Naive thymus-derived CD4-positive, alpha-beta T cell (primary cell): ENCODE measurements at regions not wholly inside any gene's neighbourhood (a gene's known extent, or its start where the extent isn't known, plus 50 kb on each side); places are given as distances from the start of the nearest gene placed in this dataset.
"Not testable (repeated sequence)": the region's sequence is repeated elsewhere in the genome, so short reads cannot be mapped to it uniquely, and the experiment has no call there.

Experiments used
- ATAC-seq: fragments of 150-1000 bp; cut with Tn5 transposase; 2 replicates; pipeline ENCODE4 v1.10.0; 2021; ENCODE audit warnings: mild to moderate bottlenecking, moderate library complexity
- CTCF ChIA-PET: fragments of 350-600 bp; sonication (Branson Sonifier 250); formaldehyde crosslinking; loops from one replicate; lab custom pipeline; 2021; ENCODE audit warnings: antibody characterized with exemption; lab: Charles Lee
- POLR2A ChIA-PET: fragments of 350-600 bp; sonication (Branson Sonifier 250); formaldehyde crosslinking; loops from one replicate; lab custom pipeline; 2021; ENCODE audit warnings: antibody characterized with exemption, inconsistent platforms; lab: Charles Lee
- DNase-seq, 9 donors: peaks; one replicate each; pipeline versions ENCODE4 v3.0.0 to v3.0.0-alpha.2; 2020 to 2022; ENCODE audit warnings: mixed read lengths in 1 of 9
- H3K27ac ChIP-seq: one replicate; pipeline ENCODE4 v1.7.0; 2013; ENCODE audit warnings: mild to moderate bottlenecking, low read depth, low read length, moderate library complexity
- H3K27me3 ChIP-seq, 2 donors: one replicate each; pipeline ENCODE4 v1.7.0; 2013; ENCODE audit warnings: low read length in 2 of 2, mild to moderate bottlenecking in 2 of 2, moderate library complexity in 2 of 2; ENCODE audit not compliant: control insufficient read depth in 2 of 2, insufficient read depth in 2 of 2
- H3K36me3 ChIP-seq, 3 experiments: 1 replicate in 2 of 3; 2 replicates in 1 of 3; pipeline ENCODE4 v1.7.0; 2013; ENCODE audit warnings: low read length in 3 of 3, mild to moderate bottlenecking in 3 of 3, moderate library complexity in 1 of 3; ENCODE audit not compliant: insufficient read depth in 3 of 3, control insufficient read depth in 2 of 3
- H3K4me1 ChIP-seq, 2 donors: one replicate each; pipeline ENCODE4 v1.7.0; 2013; ENCODE audit warnings: low read length in 2 of 2, mild to moderate bottlenecking in 2 of 2, moderate library complexity in 1 of 2; ENCODE audit not compliant: control insufficient read depth in 2 of 2, insufficient read depth in 2 of 2
- H3K4me3 ChIP-seq: 2 replicates; pipeline ENCODE4 v1.7.0; 2013; ENCODE audit warnings: mild to moderate bottlenecking, low read length
- H3K9me3 ChIP-seq, 3 experiments: 1 replicate in 2 of 3; 2 replicates in 1 of 3; pipeline ENCODE4 v1.7.0; 2013; ENCODE audit warnings: low read length in 3 of 3; ENCODE audit not compliant: control insufficient read depth in 2 of 3
- H3K27ac Mint-ChIP-seq, 9 donors: one replicate each; pipeline ENCODE4 v1.8.0; 2020 to 2022; ENCODE audit warnings: mixed read lengths in 9 of 9, mild to moderate bottlenecking in 8 of 9, moderate library complexity in 5 of 9, inconsistent platforms in 2 of 9
- H3K27me3 Mint-ChIP-seq, 5 donors: one replicate each; pipeline ENCODE4 v1.8.0; 2021 to 2022; ENCODE audit warnings: mixed read lengths in 5 of 5, mild to moderate bottlenecking in 1 of 5
- H3K36me3 Mint-ChIP-seq, 5 donors: one replicate each; pipeline ENCODE4 v1.8.0; 2020 to 2022; ENCODE audit warnings: mixed read lengths in 5 of 5, mild to moderate bottlenecking in 3 of 5, inconsistent platforms in 1 of 5
- H3K4me1 Mint-ChIP-seq, 7 donors: one replicate each; pipeline ENCODE4 v1.8.0; 2020 to 2022; ENCODE audit warnings: mixed read lengths in 7 of 7, mild to moderate bottlenecking in 3 of 7, inconsistent platforms in 1 of 7
- H3K4me3 Mint-ChIP-seq, 10 donors: one replicate each; pipeline ENCODE4 v1.8.0; 2020 to 2022; ENCODE audit warnings: mild to moderate bottlenecking in 10 of 10, mixed read lengths in 10 of 10, moderate library complexity in 6 of 10, inconsistent platforms in 2 of 10
- H3K9me3 Mint-ChIP-seq, 11 donors: one replicate each; pipeline ENCODE4 v1.8.0; 2020 to 2022; ENCODE audit warnings: mixed read lengths in 11 of 11, mild to moderate bottlenecking in 4 of 11, inconsistent platforms in 1 of 11, moderate library complexity in 1 of 11
- intact Hi-C, 2 donors: fragments of 100-400 bp; cut with micrococcal nuclease; formaldehyde crosslinking; loops; one replicate each; pipeline ENCODE4 v1.15.1; 2023

DNA sequence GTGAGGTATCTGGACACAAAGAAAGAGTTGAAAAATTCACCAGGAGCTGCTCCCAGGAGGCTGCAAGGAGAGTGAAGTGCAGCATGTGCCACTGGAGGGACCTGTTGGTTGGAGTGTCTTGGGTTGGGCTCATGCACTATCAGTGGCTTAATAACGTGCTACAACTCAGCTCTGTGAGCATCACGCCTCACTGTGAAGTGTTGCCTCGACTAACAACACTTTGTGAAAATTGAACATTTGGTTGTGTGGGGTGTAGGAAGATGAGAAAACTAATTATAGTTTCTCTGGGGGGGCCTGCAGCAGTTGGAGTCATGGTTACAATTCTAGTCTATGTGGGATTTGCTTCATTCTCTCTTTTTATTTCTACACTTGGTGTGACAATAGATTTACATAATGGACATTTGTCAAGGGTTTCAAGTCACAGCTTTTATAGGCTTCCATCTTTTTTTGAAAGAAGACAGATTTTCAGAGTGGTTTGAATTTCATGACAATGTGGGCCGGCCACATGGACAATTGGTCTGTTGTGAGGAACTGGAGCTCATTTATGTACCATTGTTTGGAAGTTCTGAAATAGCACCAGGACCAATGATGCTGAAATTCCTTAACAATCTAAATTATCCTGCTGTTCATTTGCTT, 121.3 kb downstream of the RAMP3 start:
- Histone ChIP-seq H3K27me3 (peaks cover 0 to 5% of the 10 kb centered on the region in 2 donors), H3K36me3 (no peaks in the 10 kb centered on the region), H3K27ac (no peak overlapping the region), H3K4me3 (no peak overlapping the region), H3K9me3 (no peaks in the 10 kb centered on the region), H3K4me1 (no peaks in the 10 kb centered on the region)
- Mint-ChIP-seq H3K36me3 (peaks cover 0 to 4% (median 0%) of the 10 kb centered on the region in 5 donors), H3K27me3 (peaks cover 21 to 57% (median 31%) of the 10 kb centered on the region in 5 donors), H3K4me1 (no peaks in the 10 kb centered on the region), H3K4me3 (no peak overlapping the region), H3K9me3 (peaks cover 0 to 5% (median 0%) of the 10 kb centered on the region in 11 donors), H3K27ac (no peak overlapping the region)
- intact Hi-C loops = no loop called here
- ChIA-PET CTCF (no interaction called here), POLR2A (no interaction called here)
- DNase-seq = no peak
- ATAC-seq = no peak

DNA sequence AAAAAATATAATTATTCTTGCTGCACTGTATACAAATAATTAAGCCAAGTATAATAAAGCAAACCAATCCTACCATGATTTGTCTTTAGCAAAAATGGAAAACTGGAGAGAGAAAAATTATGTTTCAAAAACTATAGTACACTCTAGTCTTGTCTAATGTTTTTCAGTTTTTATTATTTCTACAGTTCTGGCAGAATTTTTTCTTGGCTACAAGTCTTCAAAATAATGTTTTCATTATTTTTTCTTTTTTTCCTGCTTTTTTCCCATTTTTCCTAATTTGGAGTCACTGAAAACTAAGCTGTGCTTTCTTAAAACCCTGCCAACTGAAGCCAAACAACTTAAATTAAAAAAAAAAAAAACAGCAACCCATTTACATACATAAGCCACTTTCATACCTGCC, 132.0 kb downstream of the RAMP3 start:
- H3K27me3 Mint-ChIP-seq = peaks cover 2 to 27% (median 22%) of the 10 kb centered on the region in 5 donors
- DNase-seq, H3K4me1 Mint-ChIP-seq, H3K4me3 Mint-ChIP-seq, POLR2A ChIA-PET, H3K27ac Mint-ChIP-seq, H3K36me3 Mint-ChIP-seq, H3K27ac ChIP-seq, intact Hi-C loops, H3K27me3 ChIP-seq, H3K4me1 ChIP-seq, CTCF ChIA-PET, H3K9me3 ChIP-seq, H3K36me3 ChIP-seq, H3K4me3 ChIP-seq, ATAC-seq: not testable (repeated sequence)
- H3K9me3 Mint-ChIP-seq = peaks cover 0 to 35% (median 8%) of the 10 kb centered on the region in 11 donors

DNA sequence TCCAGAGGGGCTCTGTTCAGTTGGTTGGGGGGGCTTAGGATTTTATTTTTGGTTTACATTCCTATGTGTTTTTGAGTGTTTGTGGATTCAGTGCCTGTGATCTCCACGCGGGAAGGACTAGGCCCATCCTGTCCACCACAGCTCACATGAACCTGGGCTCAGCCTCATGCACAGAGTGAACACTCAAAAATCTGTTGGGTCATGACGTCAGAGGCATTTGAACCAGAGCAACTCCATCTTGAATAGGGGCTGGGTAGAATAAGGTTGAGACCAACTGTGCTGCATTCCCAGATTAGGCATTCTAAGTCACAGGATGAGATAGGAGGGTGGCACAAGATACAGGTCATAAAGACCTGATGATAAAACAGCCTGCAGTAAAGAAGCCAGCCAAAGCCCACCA, 133.3 kb downstream of the RAMP3 start:
- Histone ChIP-seq H3K9me3 (no peaks in the 10 kb centered on the region), H3K27ac (no peak overlapping the region), H3K4me3 (no peak overlapping the region), H3K36me3 (no peaks in the 10 kb centered on the region), H3K4me1 (no peaks in the 10 kb centered on the region), H3K27me3 (no peaks in the 10 kb centered on the region)
- ATAC-seq (no peak), DNase-seq (no peak)
- H3K9me3 Mint-ChIP-seq = peaks cover 0 to 35% (median 8%) of the 10 kb centered on the region in 11 donors
- no peak overlapping the region for H3K4me3 Mint-ChIP-seq
- ChIA-PET POLR2A (no interaction called here), CTCF (no interaction called here)
- H3K36me3 Mint-ChIP-seq = peaks cover 0 to 8% (median 4%) of the 10 kb centered on the region in 5 donors
- intact Hi-C loops = no loop called here
- H3K4me1 Mint-ChIP-seq = peaks cover 0 to 2% (median 0%) of the 10 kb centered on the region in 7 donors
- H3K27me3 Mint-ChIP-seq = peaks cover 2 to 37% (median 26%) of the 10 kb centered on the region in 5 donors
- no peak overlapping the region for H3K27ac Mint-ChIP-seq

DNA sequence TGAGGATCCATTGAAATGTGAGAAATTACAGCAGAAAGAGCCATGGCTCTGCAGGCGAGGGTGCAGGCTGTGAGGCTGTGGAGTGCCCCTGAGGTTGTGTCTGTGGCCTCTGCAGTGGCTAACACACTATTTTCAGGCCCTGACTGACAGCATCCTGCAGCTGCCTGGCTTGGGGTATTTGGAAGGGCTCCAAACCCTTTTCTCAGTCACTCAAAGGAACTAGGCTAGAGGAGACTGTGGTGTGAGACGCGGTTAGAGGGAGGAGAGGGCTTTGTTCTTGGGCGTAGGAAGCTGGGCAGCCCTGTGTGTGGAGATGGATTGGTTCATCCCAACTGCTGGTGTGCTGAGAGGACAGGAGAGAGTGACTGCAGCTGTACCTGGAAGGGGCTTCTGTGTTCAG, 134.9 kb downstream of the RAMP3 start:
- no peak for ATAC-seq
- Histone ChIP-seq H3K36me3 (no peaks in the 10 kb centered on the region), H3K9me3 (no peaks in the 10 kb centered on the region), H3K27me3 (no peaks in the 10 kb centered on the region), H3K4me1 (no peaks in the 10 kb centered on the region), H3K4me3 (no peak overlapping the region), H3K27ac (no peak overlapping the region)
- Mint-ChIP-seq H3K36me3 (peaks cover 0 to 8% (median 4%) of the 10 kb centered on the region in 5 donors), H3K27me3 (peaks cover 5 to 51% (median 32%) of the 10 kb centered on the region in 5 donors), H3K27ac (no peak overlapping the region), H3K4me3 (no peak overlapping the region), H3K9me3 (peaks cover 0 to 31% (median 10%) of the 10 kb centered on the region in 11 donors), H3K4me1 (peaks cover 0 to 2% (median 0%) of the 10 kb centered on the region in 7 donors)
- ChIA-PET POLR2A (no interaction called here), CTCF (no interaction called here)
- intact Hi-C loops = no loop called here
- no peak for DNase-seq

DNA sequence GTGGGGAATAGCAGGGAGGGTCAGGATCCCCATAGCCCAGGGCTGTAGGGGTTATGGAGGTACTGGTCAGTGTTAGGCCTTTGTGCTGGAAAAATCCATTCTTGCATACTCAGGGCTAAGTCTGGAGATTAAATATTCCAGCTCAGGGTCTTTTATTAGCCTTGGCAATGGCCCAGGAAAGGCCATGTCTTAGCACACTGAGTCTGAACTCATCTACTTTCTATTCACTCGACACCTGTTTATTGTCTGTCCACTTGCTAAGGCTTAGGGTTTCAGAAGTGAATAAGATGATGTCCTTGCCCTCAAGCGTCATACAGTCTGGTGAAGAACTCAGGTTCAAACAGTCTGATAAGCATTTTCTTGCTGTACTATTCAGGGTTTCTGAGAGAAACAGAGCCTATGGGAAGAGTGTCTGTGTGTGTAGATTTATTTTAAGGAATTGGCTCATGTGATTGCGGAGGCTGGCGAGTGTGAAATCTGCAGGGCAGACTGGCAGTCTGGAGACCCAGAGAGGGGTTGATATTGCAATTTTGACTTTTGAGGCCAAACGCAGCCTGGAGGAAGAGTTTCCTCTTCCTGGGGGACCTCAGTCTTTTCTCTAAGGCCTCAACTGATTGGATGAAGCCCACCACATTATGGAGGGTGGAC, 135.8 kb downstream of the RAMP3 start:
- H3K27me3 ChIP-seq = no peaks in the 10 kb centered on the region
- Mint-ChIP-seq H3K27ac (no peak overlapping the region), H3K4me1 (peaks cover 0 to 2% (median 0%) of the 10 kb centered on the region in 7 donors), H3K9me3 (peaks cover 0 to 21% (median 6%) of the 10 kb centered on the region in 11 donors), H3K36me3 (peaks cover 0 to 5% (median 4%) of the 10 kb centered on the region in 5 donors), H3K27me3 (peaks cover 5 to 58% (median 28%) of the 10 kb centered on the region in 5 donors), H3K4me3 (no peak overlapping the region)
- ChIA-PET CTCF (no interaction called here), POLR2A (no interaction called here)
- no peaks in the 10 kb centered on the region for H3K36me3 ChIP-seq
- no peak overlapping the region for H3K4me3 ChIP-seq
- H3K4me1 ChIP-seq = no peaks in the 10 kb centered on the region
- ATAC-seq (no peak), DNase-seq (no peak)
- intact Hi-C loops = no loop called here
- H3K9me3 ChIP-seq = no peaks in the 10 kb centered on the region
- no peak overlapping the region for H3K27ac ChIP-seq

DNA sequence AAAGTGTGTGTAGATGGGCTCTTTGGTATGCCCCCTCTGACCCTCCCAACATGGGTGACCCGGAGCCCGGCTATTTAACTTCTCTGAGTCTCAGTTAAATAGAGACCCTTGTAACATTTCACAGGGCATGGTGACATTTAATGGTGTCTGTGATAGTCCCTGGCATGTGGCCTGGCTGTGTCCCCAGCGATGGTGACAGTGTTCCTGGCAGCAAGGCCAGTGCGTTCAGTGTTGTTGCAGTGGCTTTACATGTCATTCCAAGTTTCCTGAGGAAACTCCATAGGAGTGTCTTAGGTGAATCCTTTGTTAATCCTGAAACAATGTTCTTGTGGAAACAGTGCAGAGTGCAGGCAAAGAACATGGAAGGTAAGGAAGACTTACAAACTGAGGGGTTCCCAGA, 137.0 kb downstream of the RAMP3 start:
- no peak overlapping the region for H3K27ac ChIP-seq
- H3K4me3 ChIP-seq = no peak overlapping the region
- Mint-ChIP-seq H3K27ac (no peak overlapping the region), H3K36me3 (peaks cover 0 to 4% (median 0%) of the 10 kb centered on the region in 5 donors), H3K9me3 (peaks cover 0 to 16% (median 5%) of the 10 kb centered on the region in 11 donors), H3K4me3 (no peak overlapping the region), H3K4me1 (peaks cover 0 to 2% (median 0%) of the 10 kb centered on the region in 7 donors), H3K27me3 (peaks cover 12 to 68% (median 34%) of the 10 kb centered on the region in 5 donors)
- intact Hi-C loops = no loop called here
- H3K27me3 ChIP-seq = no peaks in the 10 kb centered on the region
- DNase-seq (no peak), ATAC-seq (no peak)
- H3K36me3 ChIP-seq = no peaks in the 10 kb centered on the region
- no peaks in the 10 kb centered on the region for H3K4me1 ChIP-seq
- ChIA-PET CTCF (no interaction called here), POLR2A (no interaction called here)
- H3K9me3 ChIP-seq = no peaks in the 10 kb centered on the region
